ENCODE measurements at regions not wholly inside any gene's neighbourhood (a gene's known extent, or its start where the extent isn't known, plus 50 kb on each side); places are given as distances from the start of the nearest gene placed in this dataset.
"Not testable (repeated sequence)": the region's sequence is repeated elsewhere in the genome, so short reads cannot be mapped to it uniquely, and the experiment has no call there.

GRCh38 chrX:96597847-96598246, 86.8 kb upstream of the DIAPH2 start:
- TF ChIP-seq, protein P1, sequence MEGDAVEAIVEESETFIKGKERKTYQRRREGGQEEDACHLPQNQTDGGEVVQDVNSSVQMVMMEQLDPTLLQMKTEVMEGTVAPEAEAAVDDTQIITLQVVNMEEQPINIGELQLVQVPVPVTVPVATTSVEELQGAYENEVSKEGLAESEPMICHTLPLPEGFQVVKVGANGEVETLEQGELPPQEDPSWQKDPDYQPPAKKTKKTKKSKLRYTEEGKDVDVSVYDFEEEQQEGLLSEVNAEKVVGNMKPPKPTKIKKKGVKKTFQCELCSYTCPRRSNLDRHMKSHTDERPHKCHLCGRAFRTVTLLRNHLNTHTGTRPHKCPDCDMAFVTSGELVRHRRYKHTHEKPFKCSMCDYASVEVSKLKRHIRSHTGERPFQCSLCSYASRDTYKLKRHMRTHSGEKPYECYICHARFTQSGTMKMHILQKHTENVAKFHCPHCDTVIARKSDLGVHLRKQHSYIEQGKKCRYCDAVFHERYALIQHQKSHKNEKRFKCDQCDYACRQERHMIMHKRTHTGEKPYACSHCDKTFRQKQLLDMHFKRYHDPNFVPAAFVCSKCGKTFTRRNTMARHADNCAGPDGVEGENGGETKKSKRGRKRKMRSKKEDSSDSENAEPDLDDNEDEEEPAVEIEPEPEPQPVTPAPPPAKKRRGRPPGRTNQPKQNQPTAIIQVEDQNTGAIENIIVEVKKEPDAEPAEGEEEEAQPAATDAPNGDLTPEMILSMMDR (conservative IDR thresholded peaks at IDR 0.05), result not testable (repeated sequence)
- TF ChIP-seq EZH2 (IDR thresholded peaks at IDR 0.05; ENCODE audit: low read depth), result not testable (repeated sequence)

All from PC-9 (cell line).